ENCODE measurements at regions not wholly inside any gene's neighbourhood (a gene's known extent, or its start where the extent isn't known, plus 50 kb on each side); places are given as distances from the start of the nearest gene placed in this dataset.
"Not testable (repeated sequence)": the region's sequence is repeated elsewhere in the genome, so short reads cannot be mapped to it uniquely, and the experiment has no call there.

DNA sequence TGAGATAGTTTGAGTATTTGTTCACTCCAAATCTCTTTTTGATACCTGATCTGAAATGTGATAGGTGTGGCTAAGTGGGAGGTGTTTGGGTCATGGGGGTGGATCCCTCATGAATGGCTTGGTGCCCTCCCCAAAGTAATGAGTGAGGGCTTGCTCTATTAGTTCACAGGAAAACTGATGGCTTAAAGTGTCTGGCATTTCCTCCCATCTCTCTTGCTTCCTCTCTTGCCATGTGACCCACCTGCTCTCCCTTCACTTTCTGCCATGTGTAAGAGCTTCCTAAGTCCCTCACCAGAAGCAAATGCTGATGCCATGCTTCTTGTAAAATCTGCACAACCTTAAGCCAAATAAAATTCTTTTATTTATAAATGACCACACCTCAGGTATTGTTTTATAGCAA is 61.1 kb downstream of the MAD2L1 start:
- no peak for DNase-seq (ENCODE audit: low spot score)

DNA sequence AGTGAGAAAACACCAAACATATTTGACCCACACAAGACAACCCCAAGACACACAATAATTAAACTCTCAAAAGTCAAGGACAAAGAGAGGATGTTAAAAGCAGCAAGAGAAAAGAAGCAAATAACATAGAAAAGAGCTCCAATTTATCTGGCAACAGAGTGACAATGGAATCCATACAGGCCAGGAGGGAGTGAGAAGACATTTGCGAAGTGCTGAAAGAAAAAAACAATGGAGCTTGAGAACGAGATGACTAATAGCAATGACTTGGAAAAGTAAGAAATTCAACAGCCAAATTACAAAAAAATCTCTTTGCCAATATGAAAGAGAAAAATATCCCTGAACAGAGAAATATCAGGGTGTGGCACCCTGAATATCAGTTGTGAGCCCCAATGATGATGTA is 61.6 kb downstream of the MAD2L1 start:
- no peak for DNase-seq (ENCODE audit: low spot score)

DNA sequence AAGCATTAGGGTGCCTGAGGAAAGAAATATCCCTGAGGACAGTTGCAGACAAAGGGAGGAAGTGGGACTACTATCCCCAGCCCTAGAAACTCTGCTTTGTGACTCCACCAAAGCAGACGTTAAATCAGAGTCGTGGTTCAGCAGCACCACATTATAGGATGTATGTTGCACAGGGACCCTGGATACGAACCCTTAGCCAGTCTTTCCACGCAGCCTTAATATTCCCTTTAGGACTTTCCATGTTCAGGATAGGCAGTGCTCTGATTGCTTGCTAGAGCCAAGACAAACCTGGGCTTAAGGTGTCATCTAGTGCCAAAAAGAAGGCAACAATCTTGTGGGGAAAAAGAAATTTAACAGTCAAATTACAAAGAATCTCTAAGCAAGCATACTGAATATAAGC is 62.6 kb downstream of the MAD2L1 start:
- no peak for DNase-seq (ENCODE audit: low spot score)

DNA sequence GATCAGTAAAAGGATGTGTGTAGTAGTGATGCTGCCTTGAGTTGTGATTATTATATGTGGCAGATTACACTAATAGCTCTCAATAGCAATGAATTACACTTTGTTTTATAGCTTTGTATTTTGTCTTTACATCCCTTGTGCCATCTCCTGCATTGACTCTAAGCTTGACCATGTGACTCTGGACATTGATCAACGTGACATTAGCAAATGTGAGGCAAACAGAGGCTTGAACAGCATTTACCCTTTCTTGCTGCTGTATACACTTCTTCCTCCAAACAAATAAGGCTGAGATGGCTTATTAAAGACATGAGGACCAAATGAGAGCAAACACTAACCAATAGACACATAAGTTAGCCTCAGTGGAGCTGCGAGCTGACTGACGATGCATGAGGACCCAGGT is 63.5 kb downstream of the MAD2L1 start:
- no peak for DNase-seq (ENCODE audit: low spot score)

DNA sequence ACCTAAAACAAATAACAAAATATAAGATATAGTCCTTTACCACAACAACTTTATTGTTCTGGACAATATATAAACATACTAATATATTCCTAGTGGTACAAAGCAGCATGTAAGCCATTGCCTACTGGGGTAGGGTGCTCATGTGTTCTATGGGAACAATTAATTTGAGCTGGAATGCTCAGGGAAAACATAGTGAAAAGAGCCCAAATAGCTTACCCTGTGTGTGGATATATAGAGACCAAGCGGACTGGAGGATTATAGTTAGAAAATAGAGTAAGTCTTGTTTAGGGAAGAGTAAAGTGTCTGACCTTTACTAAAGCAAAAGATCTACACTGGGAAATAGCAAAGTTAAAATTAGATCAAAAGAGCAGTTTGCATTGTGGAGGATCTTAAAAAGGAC is 64.8 kb downstream of the MAD2L1 start:
- no peak for DNase-seq (ENCODE audit: low spot score)

DNA sequence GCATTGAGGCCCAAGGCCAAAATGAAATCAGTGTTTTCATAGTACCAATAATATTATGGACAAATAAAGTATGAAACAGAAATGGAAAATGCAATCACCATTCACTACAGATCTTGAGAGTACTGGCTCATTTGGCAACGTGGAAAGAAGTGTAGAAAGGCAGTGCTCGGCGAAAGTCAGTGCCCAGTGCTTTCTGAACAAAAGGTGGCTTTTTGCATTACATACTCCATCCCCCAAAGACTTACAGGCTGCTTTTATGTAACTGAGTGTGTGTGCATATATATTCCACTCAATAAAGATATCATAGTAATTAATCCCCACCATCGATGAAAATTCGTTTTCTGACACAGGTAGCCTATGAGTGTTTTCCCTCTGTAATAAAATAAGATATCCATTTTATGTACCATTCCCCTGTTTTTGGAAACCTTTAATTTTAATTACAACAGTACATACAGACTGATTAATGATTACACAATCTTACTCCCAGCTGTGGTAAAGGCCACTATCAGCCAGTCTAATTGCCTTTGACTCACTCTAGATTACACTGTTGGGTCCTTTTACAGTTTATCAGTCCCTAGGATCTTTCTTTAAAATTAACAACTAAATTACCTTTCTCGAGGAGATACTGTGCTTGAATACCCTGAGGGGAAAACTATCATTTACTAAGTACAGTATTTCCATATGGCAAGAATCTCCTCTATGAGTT is 65.9 kb downstream of the MAD2L1 start:
- no peak for DNase-seq (ENCODE audit: low spot score)

DNA sequence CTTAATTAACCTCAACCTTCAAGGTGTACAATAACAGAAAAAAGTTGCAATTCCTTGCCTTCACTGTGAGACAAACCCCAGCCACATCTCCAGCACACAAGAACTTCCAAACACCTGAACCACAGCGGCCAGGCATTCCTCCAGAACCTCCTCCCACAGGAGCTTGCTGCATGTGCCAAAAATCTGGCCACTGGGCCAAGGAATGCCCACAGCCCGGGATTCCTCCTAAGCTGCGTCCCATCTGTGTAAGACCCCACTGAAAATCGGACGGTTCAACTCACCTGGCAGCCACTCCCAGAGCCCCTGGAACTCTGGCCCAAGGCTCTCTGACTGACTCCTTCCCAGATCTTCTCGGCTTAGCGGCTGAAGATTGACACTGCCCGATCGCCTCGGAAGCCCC is 70.6 kb downstream of the MAD2L1 start:
- DNase-seq (ENCODE audit: low spot score), result not testable (repeated sequence)

DNA sequence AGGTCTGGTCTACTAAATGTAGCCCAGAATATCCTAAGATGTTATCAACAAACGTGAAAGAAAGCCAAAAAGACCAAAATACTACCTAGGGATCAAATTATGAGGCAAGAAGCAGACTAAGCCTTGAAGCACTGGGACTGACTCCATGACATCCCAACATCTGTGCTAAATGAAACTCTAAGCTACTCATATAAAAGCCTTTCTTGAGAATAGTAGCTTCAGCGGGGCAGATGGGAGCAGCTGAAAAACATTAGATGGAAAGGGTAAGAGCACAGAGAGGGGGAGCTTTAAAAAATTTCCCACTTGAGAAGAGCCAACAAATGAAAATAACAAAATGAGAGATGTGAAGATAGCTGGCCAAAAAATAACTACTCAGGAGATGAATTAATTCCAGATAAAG is 81.7 kb downstream of the MAD2L1 start:
- DNase-seq (ENCODE audit: low spot score), result no peak

DNA sequence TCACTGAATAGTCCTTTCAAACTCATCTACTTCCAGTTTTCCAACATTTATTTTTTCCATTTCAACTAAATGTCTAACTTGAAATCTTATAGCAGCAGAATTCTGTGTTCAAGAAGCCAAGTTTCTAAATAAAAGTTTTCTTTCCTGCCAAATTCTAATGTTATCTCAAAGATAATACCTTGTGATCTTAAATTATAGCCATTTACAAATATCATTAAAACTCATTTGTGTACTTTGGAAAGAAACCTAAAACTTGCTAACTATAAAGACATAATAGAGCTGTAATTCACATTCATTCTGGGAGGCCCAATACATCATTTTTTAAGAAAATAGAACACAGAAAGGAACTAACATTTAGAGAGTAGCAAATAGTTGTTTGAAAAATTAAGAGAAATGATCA is 83.9 kb downstream of the MAD2L1 start:
- DNase-seq (ENCODE audit: low spot score), result no peak

DNA sequence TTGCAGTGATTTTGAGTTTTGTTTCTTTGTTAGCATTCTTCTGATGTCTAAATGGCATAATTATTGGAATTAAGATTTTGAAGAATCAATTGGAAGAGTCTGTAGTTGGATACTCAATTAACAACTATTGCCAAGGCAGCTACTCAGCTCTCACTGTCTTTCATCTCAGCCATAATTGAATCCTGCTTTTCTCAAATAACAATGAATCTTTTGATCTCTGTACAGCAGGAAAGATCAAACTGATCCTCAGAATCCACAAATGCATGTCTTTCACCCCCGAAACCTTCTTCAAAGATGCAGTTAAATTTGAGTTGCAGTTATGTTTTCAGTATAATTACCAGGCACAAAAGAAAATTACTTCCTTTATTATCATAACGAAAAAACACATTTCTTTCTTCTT is 86.2 kb downstream of the MAD2L1 start:
- no peak for DNase-seq (ENCODE audit: low spot score)

DNA sequence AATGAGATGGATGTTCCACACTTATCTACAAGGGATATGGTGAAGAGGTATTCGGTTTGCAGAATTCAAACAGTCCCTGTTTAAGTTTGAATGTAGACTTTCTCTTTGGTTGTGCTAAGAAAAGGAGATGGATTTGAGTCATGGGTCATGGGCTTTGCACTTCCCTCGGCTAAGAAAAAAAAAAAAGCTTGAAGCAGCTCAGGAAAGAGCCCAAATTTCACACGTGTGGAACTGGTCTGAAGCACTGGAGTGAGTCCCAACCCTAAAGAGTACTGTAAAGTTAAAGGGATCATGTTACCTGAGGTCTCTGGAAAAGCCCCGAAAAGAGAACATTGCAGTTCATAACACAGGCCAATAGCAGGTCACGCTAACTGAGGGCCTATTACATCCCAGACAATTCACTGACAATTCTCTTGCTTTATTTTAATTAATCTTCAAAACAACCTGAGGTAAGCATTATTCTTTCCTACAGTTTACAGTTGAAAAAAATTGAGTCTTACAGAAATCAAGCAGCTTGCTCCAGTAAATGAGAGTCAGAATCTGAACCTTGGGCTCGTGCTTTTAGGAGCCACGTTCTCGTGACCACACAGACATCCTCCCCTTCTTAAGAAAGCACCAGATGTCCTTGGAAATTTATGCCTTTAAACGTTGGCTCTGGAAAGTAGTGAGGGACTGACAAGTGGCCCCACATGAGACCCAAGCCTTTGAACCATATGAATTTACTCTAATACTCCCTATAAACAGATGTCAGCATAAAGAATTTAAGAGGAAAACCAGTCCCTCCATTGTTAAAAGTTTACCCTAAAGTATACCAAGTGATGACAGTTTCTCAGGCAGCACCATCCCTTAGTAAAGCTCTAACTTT is 89.3 kb downstream of the MAD2L1 start:
- DNase-seq (ENCODE audit: low spot score), result no peak

DNA sequence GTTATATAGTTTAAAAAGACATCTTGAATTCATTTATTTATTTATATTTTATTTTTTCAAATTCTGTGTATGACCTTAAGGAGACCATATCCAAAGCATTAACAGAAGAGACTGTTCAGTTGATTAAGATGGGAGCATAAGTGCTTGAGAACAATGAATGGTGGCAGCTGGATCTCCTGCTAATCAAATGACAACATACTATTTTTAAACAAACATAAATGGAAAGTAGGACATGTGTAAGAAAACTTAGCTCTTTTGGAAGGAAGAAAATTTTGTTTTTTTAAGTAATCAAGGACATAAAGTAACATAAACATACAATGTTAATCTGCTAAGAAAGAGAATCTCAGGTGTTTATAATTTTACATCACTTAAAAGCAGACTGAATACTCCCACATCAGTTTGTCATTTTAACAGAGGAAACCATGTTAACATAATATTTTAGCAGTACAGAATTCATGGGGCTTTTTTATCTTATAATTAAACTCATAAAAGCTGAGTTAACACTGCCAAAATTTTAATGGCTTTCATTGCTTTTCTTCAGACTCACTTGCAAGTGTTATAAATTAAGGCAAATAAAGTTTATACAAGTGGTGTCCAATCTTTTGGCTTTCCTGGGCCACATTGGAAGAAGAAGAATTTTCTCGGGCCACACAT is 95.1 kb downstream of the MAD2L1 start:
- no peak for DNase-seq (ENCODE audit: low spot score)

DNA sequence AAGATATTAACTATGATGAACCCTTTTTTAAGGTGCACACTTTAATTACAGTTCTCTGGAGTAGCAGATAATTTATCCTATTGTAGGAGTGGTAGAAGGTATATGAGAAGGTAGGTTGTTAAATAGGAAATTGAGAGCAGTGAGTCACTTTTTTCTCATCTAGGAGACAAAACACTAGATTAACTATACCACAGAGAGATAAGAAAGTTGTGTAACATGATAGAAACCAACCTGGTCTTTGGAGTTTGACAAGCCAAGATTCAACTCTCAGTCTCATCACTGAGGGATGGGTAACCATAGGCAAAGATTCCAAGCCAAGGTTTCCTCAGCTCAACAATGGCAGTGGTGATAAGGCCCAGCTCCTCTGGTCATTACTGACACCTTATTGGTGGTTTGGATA is 104.0 kb downstream of the MAD2L1 start:
- no peak for DNase-seq (ENCODE audit: low spot score)

DNA sequence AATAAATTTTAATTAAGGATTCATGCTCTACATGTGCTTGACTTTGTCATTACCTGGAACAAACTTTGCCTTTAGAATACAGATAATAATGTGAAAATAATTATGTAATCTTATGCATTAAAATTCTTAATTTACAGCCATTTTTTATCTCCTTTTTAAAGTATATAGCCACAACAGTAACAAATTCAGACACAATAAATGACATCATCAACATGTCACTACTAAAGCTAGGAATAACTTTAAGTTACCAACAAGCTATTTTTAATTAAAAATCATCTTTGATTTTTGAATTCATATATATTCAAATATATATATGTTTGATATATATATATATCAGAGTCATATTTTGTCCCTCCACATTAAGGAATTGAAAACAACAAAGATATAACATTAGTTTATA is 107.7 kb downstream of the MAD2L1 start:
- DNase-seq (ENCODE audit: low spot score), result no peak

DNA sequence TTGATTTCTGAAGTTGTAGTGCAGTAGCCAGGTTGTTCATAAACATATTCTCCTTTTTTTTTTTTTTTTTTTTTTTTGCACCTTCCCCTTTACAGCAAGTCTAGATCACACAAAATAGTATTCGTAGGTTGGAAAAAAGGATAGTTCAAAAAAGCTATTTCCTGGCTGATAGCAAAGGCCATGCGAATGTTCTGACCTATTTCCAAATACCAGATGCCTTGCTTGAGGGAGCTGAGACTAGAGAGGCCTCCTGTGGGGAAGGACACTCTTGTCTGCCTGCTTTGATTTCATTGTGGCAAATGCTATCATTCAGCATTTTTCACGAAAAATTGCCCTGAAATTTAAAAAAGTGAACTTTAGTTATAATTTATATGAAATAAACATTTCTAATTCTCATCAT is 111.4 kb downstream of the MAD2L1 start:
- DNase-seq (ENCODE audit: low spot score), result no peak

DNA sequence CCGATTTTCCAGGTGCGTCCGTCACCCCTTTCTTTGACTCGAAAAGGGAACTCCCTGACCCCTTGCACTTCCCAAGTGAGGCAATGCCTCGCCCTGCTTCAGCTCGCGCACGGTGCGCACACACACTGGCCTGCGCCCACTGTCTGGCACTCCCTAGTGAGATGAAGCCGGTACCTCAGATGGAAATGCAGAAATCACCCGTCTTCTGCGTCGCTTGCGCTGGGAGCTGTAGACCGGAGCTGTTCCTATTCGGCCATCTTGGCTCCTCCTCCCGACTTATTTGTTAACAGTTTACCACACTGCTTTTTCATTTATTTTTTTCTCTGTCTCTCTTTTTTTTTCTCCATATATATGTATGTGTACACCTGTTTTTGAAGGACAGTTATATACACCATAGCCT is 112.2 kb downstream of the MAD2L1 start:
- DNase-seq (ENCODE audit: low spot score), result not testable (repeated sequence)

DNA sequence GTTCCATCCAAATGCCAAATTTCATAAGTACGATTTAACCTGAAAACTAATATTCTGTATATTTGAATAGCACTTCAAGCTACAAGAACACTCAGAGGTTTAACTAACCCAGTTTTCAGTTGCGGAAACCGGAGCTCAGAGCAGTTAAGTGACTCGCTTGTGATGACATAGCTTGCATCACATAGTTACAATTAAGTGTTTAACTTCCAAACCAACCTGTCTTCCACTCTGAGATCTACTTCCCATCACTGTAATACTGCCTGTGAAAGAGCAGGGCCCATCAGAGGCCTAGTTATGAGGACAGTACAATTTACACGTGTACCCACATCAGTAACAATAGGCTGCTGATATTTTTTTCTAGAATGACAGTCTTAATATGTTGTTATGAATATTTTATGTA is 120.3 kb downstream of the MAD2L1 start:
- DNase-seq (ENCODE audit: low spot score), result no peak

DNA sequence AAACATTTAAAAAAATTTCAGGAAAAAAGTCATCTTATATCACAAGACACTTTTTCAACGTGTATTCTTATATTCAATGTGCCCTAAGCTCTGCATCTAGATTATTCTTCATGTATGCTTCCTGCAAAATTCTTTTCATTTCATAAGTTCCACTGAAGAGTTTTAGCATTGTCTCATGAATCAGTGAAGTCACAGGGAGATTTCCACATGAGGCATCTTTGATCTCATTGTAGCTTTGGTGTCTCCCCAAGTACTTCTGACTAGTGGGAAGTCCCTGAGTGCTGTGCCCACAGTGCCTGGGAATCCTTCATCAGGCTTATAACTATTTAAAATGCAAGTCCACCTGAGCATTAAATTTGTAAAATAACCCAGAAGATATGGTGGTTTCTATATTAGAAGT is 123.8 kb downstream of the MAD2L1 start:
- no peak for DNase-seq (ENCODE audit: low spot score)

DNA sequence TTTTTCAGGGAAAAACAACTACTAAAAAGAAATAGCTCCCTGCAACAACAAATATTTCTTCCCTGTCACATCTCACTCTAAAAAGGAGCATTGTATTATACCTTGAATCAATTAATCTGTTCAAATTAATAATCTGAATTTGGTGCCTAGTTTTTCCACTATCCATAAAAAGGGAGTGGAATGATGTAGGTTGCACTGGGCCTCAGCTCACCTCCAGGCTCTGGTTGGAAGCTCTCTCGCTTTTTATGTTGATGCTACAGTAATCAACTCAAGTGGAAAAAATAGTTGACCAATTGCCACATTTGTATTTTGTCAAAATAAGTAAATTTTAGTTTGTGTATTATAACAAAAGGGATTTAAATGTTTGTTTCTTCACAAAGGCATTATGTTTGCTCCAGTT is 126.1 kb downstream of the MAD2L1 start:
- no peak for DNase-seq (ENCODE audit: low spot score)

DNA sequence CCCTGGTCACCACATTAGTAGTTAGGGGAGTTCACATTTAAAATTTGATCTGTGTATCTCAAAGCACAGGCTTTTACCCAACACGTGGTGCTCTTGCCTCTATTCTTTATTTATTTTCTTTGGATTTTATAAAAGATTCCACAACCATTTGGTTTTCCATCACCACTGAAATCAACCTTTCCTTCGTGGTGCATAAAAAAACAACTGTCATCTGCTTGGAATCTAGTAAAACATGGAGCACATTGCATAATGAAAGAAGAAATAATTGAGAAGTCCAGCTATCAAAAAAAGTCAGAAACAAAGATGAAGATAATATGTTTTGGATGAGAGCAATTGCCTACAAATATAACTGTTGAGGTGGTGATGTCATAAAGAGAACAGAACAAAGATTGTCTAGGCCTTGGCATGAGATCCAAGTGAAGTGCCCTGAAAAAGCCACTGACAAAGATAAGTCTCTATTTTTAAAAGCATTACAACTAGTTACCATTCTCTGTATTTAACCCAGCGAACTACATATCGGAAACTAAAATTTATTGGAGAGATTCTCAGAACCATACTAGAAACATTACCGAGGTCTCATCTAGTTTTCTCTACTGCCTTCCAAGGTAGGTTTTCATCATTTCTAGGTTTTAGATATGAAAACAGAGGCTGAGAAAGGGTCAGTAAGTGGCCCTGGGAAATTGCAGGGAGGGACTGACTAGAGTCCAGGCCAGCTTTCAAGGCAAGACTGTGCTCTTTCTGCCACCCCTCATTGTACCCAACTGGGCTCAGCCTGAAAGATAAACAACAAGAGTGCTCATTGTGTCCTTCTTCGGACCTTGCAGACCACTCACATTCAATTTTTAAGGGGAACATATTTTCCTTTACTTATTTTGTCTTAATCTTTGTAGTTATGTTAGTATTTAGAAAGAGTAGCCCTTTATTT is 127.3 kb downstream of the MAD2L1 start:
- DNase-seq (ENCODE audit: low spot score), result no peak

DNA sequence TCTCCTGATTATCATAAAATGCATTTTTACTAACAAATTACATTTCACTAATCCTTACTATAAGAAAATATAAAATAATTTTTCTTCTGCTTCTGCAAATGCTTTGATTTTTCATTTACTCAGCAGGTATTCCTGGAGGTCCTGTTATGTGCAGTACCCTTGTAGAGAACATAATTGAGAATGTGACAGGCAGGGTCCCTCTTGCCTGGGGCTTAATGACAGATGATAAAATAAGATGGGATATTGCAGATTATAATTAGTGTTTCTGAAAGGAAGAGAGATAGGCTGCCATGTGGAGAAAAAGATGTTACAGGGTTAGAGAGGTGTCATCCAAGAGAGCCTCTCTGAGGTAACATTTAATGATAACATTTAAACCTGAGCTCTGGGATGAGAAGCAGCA is 128.9 kb downstream of the MAD2L1 start:
- no peak for DNase-seq (ENCODE audit: low spot score)

DNA sequence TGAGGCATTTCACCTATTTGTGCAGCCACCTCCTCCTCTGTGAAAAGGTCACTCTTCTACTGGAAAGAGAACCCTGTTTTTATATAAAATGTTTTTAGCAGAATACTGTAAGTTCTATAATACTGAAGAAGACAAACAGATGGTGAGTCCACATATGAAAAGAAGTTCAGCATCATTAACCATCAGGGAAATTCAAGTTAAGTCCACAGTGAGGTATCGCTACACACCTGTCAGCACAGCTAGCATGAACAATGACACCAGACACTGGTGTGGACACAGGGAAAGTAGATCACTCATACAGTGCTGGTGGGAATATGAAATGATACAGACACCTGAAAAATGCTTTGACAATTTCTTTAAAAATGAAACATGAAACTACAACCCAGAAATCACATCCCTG is 133.0 kb downstream of the MAD2L1 start:
- no peak for DNase-seq (ENCODE audit: low spot score)
